Ovary (tissue), 7 donors: ENCODE measurements at regions not wholly inside any gene's neighbourhood (a gene's known extent, or its start where the extent isn't known, plus 50 kb on each side); places are given as distances from the start of the nearest gene placed in this dataset.

Experiments
- DNase-seq, 5 donors: peaks; one replicate each; pipeline ENCODE4 v3.0.0-alpha.2; 2019 to 2020
- H3K27ac ChIP-seq, 2 donors: fragments of 200-600 bp; one replicate each; pipeline versions ENCODE4 v1.5.1 to v1.8.0; 2019 to 2022
- H3K27me3 ChIP-seq: fragments of 200-600 bp; one replicate; pipeline ENCODE4 v1.8.0; 2022
- H3K36me3 ChIP-seq: fragments of 200-600 bp; sonication (generic); one replicate; pipeline ENCODE4 v1.5.1; 2019
- H3K4me1 ChIP-seq: one replicate; pipeline ENCODE4 v1.8.1; 2013; ENCODE audit warnings: mild to moderate bottlenecking, moderate library complexity; ENCODE audit not compliant: insufficient read depth
- H3K4me3 ChIP-seq: fragments of 200-600 bp; sonication (generic); one replicate; pipeline ENCODE4 v1.5.1; 2017
- H3K9me3 ChIP-seq, 2 donors: fragments of 200-600 bp in 1 of 2; sonication (generic) in 1 of 2; one replicate each; pipeline versions ENCODE4 v1.5.1 to v1.8.1; 2013 to 2019; ENCODE audit warnings: mild to moderate bottlenecking in 1 of 2, moderate library complexity in 1 of 2
- CTCF ChIP-seq, 3 donors: fragments of 450-650 bp in 2 of 3; fragments of 200-600 bp in 1 of 3; IDR thresholded peaks; one replicate each; pipeline versions ENCODE4 v1.5.1 to v1.8.0; 2016 to 2022; ENCODE audit warnings: antibody characterized with exemption in 3 of 3, mild to moderate bottlenecking in 1 of 3
- EP300 ChIP-seq: sonication (generic); formaldehyde crosslinking; IDR thresholded peaks from one replicate; pipeline ENCODE4 v1.6.1; 2017; ENCODE audit warnings: antibody characterized with exemption
- POLR2A ChIP-seq: fragments of 450-650 bp; IDR thresholded peaks from one replicate; pipeline ENCODE4 v1.6.1; 2017; ENCODE audit warnings: antibody characterized with exemption, mild to moderate bottlenecking, moderate library complexity
- WGBS, 3 donors: extraction: QIAGEN DNeasy Blood & Tissue Kit in 1 of 3; methylation state at CpG; one replicate each; pipeline versions ENCODE4 v1.1.5 to v1.1.7; 2013 to 2017; 5-methylcytosine and 5-hydroxymethylcytosine counted together
- intact Hi-C, 4 donors: fragments of 100-400 bp; cut with DNase I; formaldehyde crosslinking; loops; one replicate each; pipeline versions ENCODE4 v1.11.0 to v1.15.1; 2022 to 2023
- donor health status: DM: no; HTN: no; CAD: no; lungs with moderate emphysema.
- donor health status: DM: no; HTN: no; CAD: no.
- donor health status: Bipolar disorder and iron deficiency.
- donor health status: DM: no; HTN: no; CAD: no.
- donor health status: DM: yes; HTN: yes; CAD: no.

GRCh38 chr2:226652983-226653765 is 146.4 kb downstream of the IRS1 start:
- Histone ChIP-seq H3K36me3 (no peaks in the 10 kb centered on the region), H3K27ac (no peak overlapping the region), H3K9me3 (no peaks in the 10 kb centered on the region), H3K4me3 (no peak overlapping the region), H3K27me3 (no peaks in the 10 kb centered on the region), H3K4me1 (peaks cover 2% of the 10 kb centered on the region)
- intact Hi-C loops = loop anchor here in 1 of 4 donors (10.0 kb wide), 1 partner anchor 72 kb away; no protein-coding TSS in a partner anchor
- TF ChIP-seq CTCF (IDR thresholded peaks at IDR 0.05) (no peak), EP300 (no peak), POLR2A (no peak)
- DNase-seq = no peak
- 97 to 100% (median 99%) methylated on average over 1 of the region's 1 CpG for WGBS, 3 donors

GRCh38 chr2:226652369-226652768 is 147.3 kb downstream of the IRS1 start:
- Histone ChIP-seq H3K27ac (no peak overlapping the region), H3K4me3 (no peak overlapping the region), H3K9me3 (no peaks in the 10 kb centered on the region), H3K36me3 (no peaks in the 10 kb centered on the region), H3K4me1 (peaks cover 2% of the 10 kb centered on the region), H3K27me3 (no peaks in the 10 kb centered on the region)
- WGBS, 3 donors = 21 to 33% (median 27%) methylated on average over 4 of the region's 4 CpGs
- DNase-seq = no peak
- intact Hi-C loops = loop anchor here in 1 of 4 donors (10.0 kb wide), 1 partner anchor 72 kb away; no protein-coding TSS in a partner anchor
- TF ChIP-seq CTCF (IDR thresholded peaks at IDR 0.05) (no peak), EP300 (no peak), POLR2A (no peak)

- H3K36me3 ChIP-seq = no peaks in the 10 kb centered on the region
- no peaks in the 10 kb centered on the region for H3K9me3 ChIP-seq
- H3K4me1 ChIP-seq = peaks cover 2% of the 10 kb centered on the region
- intact Hi-C loops = loop anchor here in 1 of 4 donors (10.0 kb wide), 1 partner anchor 75 kb away; no protein-coding TSS in a partner anchor
- peak overlapping the region in 1 of 2 donors; percentile 76 for H3K27ac ChIP-seq
- 8 to 12% (median 11%) methylated on average over 13 of the region's 13 CpGs for WGBS, 3 donors
- TF ChIP-seq POLR2A (no peak), EP300 (no peak), CTCF (IDR thresholded peaks at IDR 0.05) (no peak)
- DNase-seq = peak; percentile 72 to 80 (median 76)
- no peaks in the 10 kb centered on the region for H3K27me3 ChIP-seq
- H3K4me3 ChIP-seq = no peak overlapping the region
Observed at GRCh38 chr2:226649871-226650660, 149.6 kb downstream of the IRS1 start.

GRCh38 chr2:226649201-226649600 is 150.4 kb downstream of the IRS1 start:
- H3K27me3 ChIP-seq = no peaks in the 10 kb centered on the region

More at GRCh38 chr2:226649201-226649600, 150.4 kb downstream of the IRS1 start:
- H3K27ac ChIP-seq = peak overlapping the region in 1 of 2 donors; percentile 76
- 97 to 98% (median 98%) methylated on average over 10 of the region's 10 CpGs for WGBS, 3 donors
- TF ChIP-seq POLR2A (no peak), CTCF (IDR thresholded peaks at IDR 0.05) (no peak), EP300 (no peak)
- no peaks in the 10 kb centered on the region for H3K36me3 ChIP-seq
- no peak for DNase-seq
- no peaks in the 10 kb centered on the region for H3K9me3 ChIP-seq
- H3K4me3 ChIP-seq = no peak overlapping the region
- H3K4me1 ChIP-seq = peaks cover 2% of the 10 kb centered on the region
- intact Hi-C loops = no loop called here
